22Rv1 (cell line): ENCODE measurements at regions not wholly inside any gene's neighbourhood (a gene's known extent, or its start where the extent isn't known, plus 50 kb on each side); places are given as distances from the start of the nearest gene placed in this dataset.

ENCODE experiments used
- H3K27ac ChIP-seq: fragments of 450-650 bp; 2 replicates; pipeline ENCODE4 v1.5.1; 2017
- CTCF ChIP-seq: fragments of 450-650 bp; IDR thresholded peaks from 2 replicates; pipeline ENCODE4 v1.5.1; 2017; ENCODE audit warnings: mild to moderate bottlenecking
- ZFX ChIP-seq: fragments of 450-650 bp; IDR thresholded peaks from 2 replicates; pipeline ENCODE4 v1.6.1; 2017; ENCODE audit warnings: antibody characterized with exemption, borderline replicate concordance

GRCh38 chr19:5205937-5206750 lies 134.5 kb downstream of the PTPRS start:
- no peak overlapping the region for H3K27ac ChIP-seq
- TF ChIP-seq CTCF, result no peak

- no peak for TF ChIP-seq CTCF
- no peak for TF ChIP-seq ZFX
- H3K27ac ChIP-seq, result no peak overlapping the region
Observed at GRCh38 chr19:5205381-5205780, 135.2 kb downstream of the PTPRS start.

- no peak for TF ChIP-seq ZFX
- TF ChIP-seq CTCF, result no peak
- H3K27ac ChIP-seq, result no peak overlapping the region
Observed at GRCh38 chr19:5204212-5204611, 136.4 kb downstream of the PTPRS start.
